ENCODE measurements at regions not wholly inside any gene's neighbourhood (a gene's known extent, or its start where the extent isn't known, plus 50 kb on each side); places are given as distances from the start of the nearest gene placed in this dataset.

- TF ChIP-seq CTCF (IDR thresholded peaks at IDR 0.05; ENCODE audit: insufficient read depth, low read length, poor library complexity, severe bottlenecking): no peak
- TF ChIP-seq EZH2phosphoT487 (conservative IDR thresholded peaks at IDR 0.05; ENCODE audit: low read length): no peak
Observed at GRCh38 chr13:71210861-71211260, 656.1 kb downstream of the DACH1 start.
